Dermis blood vessel endothelial cell (primary cell): ENCODE measurements at regions not wholly inside any gene's neighbourhood (a gene's known extent, or its start where the extent isn't known, plus 50 kb on each side); places are given as distances from the start of the nearest gene placed in this dataset.

Source experiments
- DNase-seq: peaks from one replicate; pipeline ENCODE4 v3.0.0; 2010

- DNase-seq = no peak
Measured at GRCh38 chr6:170131351-170131750, 159.5 kb downstream of the DLL1 start.

DNA sequence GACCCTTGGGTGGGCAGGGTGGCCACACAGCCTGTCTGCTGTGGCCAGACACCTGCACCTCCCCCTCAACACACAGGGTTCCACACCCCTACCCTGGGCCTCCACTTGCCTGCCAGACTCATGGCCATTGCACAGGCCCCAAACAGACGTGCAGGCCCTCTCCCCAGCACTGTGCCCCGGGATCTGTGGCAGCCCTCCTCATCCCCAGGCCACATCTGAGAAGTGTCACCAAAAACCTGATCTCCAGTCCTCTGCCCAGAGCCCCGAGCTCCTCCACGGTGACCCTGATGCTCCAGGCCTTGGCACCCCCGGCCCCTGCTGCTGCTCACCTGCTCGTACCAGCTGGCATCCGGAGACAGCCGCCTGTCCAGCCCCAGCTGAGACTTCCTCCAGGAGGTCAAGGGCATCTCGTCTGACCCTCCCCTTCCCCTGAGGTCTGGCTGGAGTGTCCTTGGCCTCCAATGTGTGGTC lies 160.1 kb downstream of the DLL1 start:
- DNase-seq = no peak

DNA sequence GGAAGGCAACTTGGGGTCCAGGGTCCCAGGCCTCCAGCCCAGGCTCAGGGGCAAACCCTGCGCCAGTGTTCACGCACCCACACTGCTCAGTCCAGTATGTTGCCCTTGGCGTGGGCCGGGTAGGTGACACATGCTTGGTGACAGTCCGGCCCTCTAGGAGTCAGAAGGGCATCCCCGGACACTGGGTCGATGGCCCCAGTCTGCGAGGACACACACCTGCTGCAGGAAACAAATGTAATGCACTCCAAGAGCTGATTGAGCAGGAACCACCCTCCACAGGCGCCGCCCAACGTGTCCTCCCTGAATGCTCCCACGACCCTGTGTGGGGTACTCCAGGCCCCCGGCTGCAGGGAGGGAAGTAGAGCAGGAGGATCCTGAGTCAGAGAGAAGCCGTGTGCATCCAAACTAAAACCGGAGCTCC lies 160.7 kb downstream of the DLL1 start:
- no peak for DNase-seq

DNA sequence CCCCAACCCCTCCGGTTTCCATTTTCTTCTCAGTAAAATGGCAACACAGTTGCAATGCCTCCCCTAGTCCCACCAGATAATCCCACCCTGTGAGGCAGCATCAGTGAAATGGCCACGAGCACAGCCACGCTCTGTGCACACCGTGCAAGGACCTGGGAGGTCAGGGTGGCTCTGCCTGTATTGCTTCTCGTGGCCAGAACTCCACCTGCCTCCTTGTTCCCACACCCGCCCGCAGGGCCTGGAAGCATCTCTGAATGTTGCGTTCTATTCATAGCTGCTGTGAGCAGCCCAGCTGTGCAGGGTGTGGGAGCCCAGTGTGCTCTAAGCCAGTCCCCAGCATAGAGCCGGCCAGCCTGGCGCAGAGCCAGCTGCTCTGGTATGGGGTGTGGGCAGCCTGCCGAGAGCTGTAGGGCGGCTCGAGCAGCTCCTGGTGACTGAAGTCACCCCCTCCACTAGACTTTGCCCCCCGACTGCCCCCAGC lies 161.1 kb downstream of the DLL1 start:
- no peak for DNase-seq

GRCh38 chr6:170128811-170129681 lies 161.8 kb downstream of the DLL1 start:
- no peak for DNase-seq

DNA sequence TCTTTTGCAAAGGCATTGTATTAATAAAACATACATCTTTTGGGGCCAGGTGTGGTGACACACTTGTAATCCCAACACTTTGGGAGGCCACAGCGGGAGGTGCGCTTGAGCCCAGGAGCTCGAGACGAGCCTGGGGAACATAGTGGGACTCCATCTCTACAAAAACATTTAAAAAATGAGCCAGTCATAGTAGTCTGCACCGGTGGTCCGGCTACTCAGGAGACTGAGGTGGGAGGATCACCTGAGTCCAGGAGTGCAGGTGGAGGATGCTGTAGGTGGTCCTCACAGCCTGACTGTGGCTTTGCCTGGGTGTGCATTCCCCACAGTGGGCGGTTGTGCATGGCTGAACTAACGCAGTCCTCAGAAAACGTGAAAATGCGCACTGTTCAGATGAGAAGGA lies 162.5 kb downstream of the DLL1 start:
- no peak for DNase-seq

DNA sequence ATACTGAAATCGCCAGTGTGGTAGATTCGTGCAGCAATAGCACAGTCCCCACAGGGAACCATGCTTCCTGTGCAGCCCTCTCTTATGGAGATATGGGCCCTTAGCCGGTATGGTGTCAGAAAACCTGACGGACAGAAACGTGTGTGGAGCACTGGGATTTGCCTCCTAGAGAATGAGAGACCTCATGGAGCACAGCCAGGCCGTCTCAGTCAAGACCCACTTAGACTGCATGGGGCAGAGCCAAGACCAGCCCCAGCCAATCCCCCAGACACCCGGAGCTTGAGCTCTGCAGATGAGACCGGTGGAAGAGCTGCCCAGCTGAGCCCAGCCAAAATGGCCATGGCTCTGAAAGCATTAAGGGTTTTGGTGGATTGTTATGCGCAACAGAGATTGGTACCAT lies 163.7 kb downstream of the DLL1 start:
- no peak for DNase-seq

DNA sequence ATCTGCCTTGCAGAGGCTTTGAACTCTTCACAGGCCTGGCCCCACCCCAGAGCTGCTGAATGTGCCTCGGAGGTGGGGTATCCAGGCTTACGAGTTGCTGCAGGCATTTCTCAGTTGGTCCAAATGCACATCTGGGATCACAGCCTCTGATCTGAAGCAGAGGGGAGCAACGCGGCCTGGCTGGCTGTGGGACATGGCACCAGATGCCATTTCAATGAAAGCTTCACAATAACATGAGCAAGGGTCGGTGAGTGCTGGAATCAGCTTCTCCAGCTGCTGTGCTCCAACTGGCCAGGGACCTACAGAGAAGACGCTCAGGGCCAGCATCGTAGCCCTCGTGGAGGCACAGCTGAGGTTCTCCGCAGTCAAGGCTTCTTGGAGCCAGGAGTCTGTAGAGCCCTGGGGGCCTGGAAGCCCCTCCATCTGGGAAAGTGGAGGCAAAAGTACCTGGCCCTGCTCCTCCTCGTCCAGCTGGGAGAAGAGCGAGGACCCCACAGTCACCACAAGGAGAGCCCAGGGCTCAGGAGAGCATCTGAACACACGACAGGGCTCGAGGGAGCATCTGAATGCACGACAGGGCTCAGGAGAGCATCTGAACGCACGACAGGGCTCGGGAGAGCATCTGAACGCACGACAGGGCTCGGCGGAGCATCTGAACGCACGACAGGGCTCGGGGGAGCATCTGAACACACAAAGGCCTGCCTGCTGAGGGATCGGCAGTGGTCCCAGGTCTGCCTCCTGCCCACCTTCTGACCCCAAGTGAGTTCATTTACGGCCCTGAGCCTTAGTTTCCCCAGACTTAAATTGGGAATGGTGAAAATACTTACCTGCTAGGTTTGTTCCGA lies 165.2 kb downstream of the DLL1 start:
- DNase-seq = no peak

GRCh38 chr6:170124836-170125235 lies 166.0 kb downstream of the DLL1 start:
- no peak for DNase-seq

- DNase-seq = no peak
Measured at GRCh38 chr6:170124150-170124549, 166.7 kb downstream of the DLL1 start.

DNA sequence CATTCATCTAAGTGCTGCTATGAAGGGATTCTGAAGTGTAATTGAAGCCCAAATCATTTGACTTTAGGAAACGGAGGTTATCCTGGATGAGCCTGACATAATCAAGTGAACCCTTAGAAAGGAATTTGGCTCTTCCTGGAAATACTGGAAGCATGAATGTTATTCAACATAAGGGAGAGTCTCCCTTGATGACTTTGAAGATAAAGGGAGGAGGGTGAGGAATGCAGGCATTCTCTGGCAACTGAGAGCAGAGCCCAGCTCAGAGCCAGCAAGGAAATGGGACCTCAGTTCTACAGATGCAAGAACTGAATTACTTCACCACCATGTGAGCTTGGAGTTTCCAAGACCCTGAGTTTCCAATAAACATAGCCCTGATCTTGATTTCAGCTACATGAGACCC lies 168.2 kb downstream of the DLL1 start:
- DNase-seq = peak; percentile 37

GRCh38 chr6:170117111-170117972 lies 173.5 kb downstream of the DLL1 start:
- DNase-seq = no peak

GRCh38 chr6:170116636-170117035 lies 174.2 kb downstream of the DLL1 start:
- DNase-seq = no peak

- no peak for DNase-seq
Measured at GRCh38 chr6:170114956-170115855, 175.7 kb downstream of the DLL1 start.

DNA sequence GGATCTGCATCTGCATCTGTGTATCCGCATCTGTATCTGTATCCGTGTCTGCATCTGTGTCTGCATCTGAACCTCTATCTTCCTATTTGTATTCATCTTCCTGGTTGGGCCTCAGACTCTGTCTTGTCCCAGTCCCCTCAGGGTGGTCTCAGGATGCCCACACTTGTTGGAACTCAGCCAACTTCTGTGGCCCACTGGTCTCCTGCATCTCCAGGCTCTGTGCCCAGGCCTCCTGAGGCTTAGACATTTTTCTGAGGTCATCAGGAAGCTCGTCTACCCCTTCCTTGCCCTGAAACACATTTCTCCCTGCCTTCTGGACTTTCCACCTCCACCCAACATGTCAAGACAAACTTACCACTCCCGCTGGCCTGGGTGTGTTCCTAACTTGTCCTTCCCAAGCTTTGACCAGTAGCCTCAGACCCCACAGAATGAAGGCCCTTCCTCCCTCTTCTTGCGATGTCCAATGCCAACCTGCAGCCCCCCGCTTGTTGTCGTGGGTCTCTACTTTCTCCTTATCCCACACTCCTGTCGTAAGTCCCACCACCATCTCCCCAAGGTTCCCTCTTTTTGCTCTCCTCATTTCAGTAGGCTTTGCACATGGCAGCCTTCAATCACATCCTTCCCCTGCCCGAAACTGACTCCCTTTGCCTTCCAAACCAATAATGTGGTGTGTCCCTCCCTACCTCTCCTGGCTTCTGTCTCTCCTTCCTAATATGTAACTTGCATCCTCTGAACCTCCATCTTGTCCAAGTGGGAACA lies 176.5 kb downstream of the DLL1 start:
- DNase-seq = no peak

GRCh38 chr6:170113141-170113540 lies 177.7 kb downstream of the DLL1 start:
- DNase-seq = no peak

DNA sequence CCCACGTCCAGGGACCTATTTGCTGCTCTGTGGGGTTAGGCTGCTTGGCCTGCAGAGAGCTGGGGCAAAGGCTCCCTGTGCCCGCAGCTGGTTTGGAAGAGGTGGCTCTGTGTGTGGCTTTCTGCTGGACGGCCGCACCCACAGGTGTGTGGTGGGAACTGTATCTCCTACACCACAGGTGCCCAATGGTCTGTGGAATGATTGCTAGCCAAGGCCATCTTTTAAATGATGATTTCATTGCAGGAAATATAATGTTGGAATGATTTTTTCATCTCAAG lies 178.4 kb downstream of the DLL1 start:
- no peak for DNase-seq

DNA sequence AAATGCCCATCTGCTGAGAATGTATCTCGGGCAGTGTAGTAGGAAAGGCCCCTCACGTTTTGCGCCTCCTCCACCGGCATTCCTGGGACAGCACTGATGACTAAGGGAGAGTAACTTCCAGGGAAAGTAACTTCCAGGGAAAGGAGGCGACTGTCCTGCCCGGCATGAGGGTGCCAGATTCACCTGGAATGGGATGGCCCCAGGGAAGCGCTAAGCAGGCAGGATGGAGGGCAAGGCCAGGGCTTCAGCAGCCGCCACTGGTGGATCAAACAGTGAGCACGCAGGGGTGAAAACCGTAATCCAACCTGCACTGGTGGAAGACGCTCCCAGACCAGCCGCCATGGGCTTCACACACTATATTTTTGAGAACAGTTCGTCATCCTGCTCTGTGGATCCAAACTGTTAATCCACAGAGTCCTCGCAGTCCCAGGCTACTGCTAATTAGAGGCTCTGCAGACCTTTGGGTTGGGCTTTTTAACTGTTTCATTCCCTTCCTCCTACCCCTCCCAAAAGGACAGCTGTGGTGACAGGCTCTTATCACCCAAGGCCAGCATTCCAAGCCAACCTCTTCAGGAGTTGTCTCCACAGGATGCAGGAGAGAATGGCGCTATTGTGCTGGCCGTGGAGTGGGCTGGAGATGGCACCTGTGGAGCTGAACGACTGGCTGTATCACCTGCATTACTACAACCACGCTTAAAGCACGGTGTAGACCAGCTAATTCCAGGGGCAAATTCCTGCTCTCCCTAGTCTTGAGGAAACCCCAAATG lies 178.9 kb downstream of the DLL1 start:
- no peak for DNase-seq

- DNase-seq = no peak
Measured at GRCh38 chr6:170111141-170111664, 179.7 kb downstream of the DLL1 start.
